HG02588 (cell line): ENCODE measurements at regions not wholly inside any gene's neighbourhood (a gene's known extent, or its start where the extent isn't known, plus 50 kb on each side); places are given as distances from the start of the nearest gene placed in this dataset.

Source experiments
- ATAC-seq: cut with Tn5 transposase; IDR thresholded peaks from one replicate; pipeline ENCODE4 v1.9.1; 2021; ENCODE audit warnings: mild to moderate bottlenecking, moderate library complexity; ENCODE audit not compliant: unreplicated experiment

DNA sequence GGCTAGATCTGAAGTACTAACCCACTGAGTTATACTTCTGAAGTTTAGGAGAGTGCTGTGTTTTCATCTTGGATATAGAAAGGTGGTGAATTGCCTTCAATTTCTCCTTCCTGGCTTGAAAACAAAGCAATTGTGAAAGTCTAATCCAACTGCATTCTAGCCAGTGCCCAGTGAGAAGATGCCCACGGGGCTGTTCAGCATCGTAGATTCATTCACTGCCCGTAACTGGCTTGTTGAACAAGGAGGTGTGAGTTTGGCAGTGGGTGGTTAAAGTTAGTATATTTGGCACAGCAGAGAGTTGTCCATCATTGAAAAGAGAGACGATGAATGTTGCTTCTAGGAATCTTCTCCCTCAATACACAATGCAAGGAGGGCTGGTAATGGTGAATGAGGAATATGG lies 82.3 kb upstream of the RND3 start:
- ATAC-seq, result no peak

DNA sequence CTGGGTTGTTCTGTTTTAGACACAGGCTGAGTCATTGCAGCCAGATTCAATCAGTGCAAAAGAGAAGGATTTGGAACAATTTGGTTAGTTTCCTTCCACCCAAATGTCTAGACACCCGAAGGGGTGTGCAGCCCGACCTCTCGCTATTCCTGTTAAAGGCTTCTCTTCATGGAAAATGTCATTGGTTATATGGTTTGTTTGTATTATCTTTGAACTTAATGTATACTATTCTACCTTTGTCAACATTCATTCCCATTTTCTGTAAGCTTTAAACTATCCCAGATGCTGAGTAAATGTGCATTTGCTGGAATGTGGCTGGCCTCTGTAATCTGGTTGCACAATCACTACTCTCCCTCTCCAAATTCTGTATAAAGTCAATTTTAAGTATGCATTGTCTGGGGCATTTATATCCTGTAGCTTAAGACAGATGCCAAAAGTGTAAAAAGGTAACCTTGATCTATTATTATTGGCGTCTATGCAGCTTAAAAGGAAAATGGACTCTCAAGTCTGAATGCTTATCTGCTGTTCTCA lies 80.4 kb upstream of the RND3 start:
- no peak for ATAC-seq

DNA sequence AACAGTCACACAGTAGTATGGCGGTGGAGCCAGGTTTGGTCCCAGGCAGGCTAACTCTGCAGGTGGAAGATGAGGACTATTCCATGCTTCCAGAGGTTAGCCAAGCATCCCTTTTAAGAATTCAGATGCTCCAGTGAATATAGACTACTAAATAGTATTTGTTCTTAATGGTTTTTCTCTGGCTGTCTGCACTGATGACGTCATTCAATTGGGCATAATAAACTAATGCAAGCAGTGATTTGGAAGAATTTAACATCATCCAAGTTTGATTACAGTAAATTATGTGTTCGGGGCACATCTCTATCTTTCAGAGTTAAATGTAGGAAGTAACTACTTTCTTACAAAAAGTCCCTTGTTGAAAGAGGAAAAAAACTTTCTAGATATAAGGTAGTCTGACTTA lies 78.8 kb upstream of the RND3 start:
- ATAC-seq, result no peak

DNA sequence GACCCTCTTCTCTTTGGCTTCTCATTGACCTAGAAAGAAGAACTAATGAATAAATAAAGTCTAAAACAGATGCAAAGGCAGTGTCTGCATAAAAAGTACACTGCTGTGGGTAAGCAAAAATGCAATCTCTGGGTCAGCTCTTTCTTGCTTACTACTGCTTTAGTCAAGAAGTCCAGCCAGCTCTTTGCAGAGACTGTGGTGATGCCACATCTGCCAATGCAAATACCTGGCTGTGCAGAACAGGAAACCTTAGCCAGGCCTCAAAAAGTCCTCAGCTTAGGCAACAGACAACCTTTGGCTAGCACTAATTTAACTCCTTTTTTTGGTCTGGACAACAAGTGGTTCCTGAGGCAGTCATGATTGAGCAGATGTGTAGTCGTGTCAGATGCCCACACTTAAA lies 73.6 kb upstream of the RND3 start:
- ATAC-seq, result peak; percentile 59

DNA sequence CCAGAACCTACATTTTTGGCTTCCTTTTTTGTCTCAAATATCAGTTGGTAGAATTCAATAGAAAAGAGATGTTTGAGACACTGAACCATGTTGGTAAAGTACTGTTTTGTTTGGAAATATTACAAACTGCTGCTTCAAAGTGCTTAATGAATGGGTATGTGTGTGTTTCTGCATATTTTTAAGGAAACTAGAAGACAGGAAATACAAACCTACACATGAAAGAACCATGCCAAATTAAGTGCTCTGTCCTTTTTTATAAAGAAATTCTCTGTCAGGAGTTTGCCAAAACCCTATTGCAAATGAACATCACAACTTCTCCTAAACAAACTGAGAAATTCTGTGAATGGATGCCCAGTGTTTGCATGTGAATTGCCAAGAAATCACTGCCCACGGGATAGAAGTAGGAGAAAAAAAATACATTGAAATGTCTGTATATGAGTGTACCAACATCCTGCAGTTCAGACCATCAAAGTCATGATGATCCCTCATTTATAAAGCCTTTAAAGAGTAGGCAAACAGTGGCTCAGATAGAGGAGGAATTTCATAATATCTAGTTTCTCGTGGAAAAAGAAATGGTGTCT lies 69.6 kb upstream of the RND3 start:
- no peak for ATAC-seq

DNA sequence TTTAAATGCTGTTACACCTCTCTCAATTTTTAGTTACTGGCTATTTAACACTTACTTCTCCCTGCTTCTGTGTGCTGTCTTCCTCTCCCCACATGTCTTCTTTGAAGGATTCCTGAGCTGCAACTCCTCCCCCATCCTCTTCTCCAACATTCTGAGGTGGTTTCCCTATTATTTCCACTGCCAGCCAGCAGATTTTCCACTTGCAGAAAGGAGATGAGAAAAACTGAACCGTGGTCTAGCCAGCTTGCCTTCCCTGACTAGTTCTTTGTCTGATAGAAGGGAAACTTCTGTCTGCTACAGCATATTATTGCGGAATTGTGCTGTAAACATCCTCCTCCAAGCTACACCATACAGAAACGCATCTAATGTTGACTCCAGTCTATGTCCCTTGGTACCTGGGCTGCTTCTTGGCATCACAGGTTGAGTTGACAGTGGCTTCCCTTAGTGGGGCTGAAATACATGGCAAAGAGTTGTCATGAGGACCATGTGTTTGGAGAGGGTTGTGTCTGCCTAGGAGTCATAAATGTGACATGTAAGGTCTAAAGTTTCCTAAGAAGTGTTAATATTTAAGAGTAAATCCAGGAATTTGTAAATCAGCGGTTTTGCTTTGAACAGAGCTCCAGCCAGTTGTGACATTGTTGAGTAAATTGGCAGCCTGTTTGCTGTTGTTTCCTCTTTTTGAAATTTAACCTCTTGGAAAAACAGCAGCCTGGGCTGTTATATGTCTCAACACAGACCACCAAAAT lies 68.3 kb upstream of the RND3 start:
- ATAC-seq, result no peak

DNA sequence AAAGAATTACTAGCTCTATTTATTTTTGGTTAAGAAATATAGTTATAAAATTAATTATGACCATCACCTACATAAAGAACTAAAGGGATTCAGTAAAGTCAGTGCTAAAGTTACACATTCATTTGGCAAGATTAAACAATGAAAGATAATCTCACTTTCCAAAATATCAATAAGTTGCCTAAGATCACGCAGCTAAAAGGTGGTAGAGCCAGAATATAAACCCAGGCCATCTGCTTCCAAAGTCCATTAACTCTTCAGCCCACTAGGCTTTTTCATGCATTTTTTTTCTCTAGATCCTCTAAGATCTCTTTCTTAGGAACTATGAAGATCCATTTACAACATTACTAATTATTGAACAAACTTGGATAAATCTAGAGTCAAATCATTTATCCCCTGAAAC lies 66.6 kb upstream of the RND3 start:
- ATAC-seq, result no peak

DNA sequence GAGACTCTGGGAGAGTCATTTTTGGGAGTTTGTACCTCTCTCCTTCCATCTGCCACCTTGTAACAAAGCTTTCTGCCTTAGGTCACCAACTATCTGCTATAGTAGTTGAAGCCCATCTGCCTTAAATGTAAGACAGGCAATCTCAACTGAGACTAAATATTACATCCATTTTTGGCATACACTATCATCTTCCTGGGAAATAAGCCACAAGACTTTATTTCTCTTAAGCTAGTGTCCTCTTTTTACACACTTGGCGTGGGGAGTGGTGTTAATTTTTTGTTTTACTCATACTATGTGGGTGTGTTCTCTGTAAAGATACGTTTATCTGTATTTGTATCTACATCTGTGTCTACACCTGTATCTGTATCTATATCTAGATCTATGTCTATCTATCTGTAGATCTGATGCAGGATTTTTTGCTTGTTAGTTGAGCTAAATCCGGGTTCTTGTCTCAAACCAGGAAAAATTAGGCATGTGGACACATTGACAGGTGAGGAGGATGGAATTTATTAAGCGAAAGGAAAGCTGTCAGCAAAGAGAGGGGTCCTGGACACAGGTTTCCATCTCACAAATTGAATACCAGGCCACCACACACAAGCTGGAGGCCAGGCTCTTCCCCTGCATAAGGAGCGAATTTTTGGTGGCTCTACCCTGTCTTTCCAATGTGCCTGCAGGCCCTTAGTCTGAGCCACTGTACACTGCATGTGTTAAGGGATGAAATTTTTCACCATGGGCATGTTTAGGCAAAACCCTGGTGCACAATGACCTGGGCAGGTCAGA lies 64.8 kb upstream of the RND3 start:
- ATAC-seq, result no peak

DNA sequence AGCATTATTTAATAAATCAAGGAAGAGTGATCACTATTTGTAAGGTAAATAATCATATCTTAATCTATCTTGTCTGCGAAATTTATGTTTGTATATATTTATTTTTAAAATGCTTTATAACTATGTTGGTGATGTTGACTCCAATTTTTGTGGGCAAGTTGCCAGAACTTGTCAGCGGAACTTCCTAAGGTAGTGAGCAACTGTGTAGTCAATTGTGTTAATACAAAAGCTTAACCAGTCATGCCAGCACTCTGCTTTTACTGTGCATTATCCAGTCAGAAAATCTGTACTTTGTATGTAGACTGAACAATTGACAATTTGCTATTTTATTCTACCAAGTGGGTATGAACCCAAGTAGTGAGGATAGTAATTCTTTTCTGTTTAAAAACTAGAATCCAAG lies 61.9 kb upstream of the RND3 start:
- ATAC-seq, result no peak

DNA sequence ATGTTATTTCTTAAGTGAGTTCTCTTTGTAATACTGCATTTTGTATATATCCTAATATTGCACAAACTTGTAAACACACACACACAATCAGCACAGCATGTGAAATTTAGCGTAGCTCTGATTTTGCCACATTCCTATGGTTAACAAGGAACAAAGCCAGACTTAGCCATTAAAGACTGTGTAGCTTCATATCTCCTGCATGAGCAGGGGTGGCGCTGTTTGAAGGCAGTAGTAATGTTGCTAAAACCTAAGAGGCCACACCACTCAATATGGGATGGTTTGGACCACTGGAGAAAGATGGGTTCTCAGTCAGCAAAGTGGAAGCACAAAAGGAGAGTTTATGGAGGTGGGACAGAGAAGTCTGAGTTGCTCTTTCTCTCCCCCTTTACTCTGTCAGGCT lies 61.1 kb upstream of the RND3 start:
- ATAC-seq, result no peak

DNA sequence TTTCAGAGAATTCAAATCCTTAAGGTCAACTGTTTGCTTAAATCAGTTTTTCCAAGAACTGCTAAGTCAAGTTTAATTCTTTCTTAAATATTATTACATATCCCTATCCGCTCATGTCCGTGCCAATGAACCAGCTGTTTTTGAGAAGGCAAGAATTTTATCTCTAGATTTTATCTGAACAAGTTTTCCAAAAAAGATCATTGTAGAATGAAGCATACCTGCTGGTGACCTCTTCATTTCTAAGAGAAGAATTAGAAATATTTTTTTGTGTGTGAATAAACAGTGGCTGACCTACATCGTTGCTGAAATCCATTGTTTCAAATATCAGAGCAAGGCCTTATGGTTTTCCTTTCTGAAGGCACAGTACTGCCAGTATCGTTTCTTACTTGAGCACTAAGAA lies 58.4 kb upstream of the RND3 start:
- ATAC-seq, result no peak

DNA sequence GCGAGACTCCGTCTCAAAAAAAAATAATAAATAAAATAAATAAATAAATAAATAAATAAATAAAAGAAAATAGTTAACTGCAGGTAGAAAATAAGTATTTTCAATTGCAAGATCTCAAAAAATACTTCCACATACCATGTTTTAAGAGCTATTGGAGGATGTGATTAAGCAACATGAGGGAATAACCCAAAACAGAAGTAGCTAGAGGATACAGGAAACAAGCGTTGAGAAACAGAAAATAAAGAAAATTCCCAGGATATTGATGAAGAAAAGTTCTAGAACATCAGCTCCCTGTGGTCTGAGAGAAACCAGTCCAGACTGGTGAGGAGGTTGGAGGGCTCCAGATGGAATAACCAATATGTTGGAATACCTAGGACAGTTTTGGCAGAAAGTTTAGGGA lies 57.3 kb upstream of the RND3 start:
- no peak for ATAC-seq

DNA sequence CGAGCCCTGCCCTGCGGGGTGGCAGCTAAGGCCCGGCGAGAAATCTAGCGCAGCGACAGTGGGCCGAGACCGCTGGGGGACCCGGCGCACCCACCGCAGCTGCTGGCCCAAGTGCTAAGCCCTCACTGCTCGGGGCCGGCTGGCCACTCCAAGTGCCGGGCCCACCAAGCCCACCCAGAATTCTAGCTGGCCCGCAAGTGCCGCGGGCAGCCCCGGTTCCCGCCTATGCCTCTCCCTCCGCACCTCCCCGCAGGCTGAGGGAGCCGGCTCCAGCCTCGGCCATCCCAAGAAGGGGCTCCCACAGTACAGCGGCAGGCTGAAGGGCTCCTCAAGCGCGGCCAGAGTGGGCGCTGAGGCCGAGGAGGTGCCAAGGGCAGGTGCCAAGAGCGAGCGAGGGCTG lies 55.2 kb upstream of the RND3 start:
- no peak for ATAC-seq

DNA sequence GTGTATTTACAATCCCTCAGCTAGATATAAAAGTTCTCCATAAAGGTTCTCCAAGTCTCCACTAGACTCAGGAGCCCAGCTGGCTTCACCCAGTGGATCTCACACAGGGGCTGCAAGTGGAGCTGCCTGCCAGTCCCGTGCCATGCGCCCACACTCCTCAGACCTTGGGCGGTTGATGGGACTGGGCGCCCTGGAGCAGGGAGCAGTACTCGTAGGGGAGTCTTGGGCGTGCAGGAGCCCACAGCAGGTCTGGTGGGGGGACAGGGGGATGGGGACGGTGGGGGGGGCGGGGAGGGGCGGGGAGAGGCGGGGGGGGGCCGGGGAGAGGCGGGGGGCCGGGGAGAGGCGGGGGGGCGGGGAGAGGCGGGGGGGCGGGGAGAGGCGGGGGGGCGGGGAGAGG lies 54.7 kb upstream of the RND3 start:
- ATAC-seq, result no peak

DNA sequence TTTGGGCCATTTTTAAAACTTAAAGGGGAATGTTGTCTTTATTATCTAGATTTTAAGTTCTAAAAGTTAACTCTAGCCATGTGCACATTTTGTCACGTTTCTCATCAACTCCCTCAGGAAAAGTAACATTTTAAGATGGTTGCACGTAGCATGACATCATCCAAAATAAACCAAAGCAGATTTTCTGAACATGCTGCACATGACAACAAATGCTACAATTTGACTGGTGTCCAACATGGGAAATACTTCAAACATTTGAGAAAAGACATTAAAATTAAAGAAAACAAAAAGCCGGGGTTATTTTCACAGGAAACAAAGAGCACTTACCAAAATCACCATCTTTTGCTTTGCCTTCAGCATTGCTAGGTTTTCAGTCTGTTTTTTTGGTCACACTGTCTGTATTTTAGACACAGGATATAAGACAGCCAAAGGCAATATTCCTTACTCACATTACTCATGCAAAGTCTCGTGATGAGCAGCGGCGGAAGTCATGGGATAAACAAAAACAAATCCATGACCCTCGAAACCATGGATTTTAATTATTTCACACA lies 51.3 kb upstream of the RND3 start:
- ATAC-seq, result no peak
